22Rv1 (cell line): ENCODE measurements at regions not wholly inside any gene's neighbourhood (a gene's known extent, or its start where the extent isn't known, plus 50 kb on each side); places are given as distances from the start of the nearest gene placed in this dataset.

ENCODE experiments used
- CTCF ChIP-seq: fragments of 450-650 bp; IDR thresholded peaks from 2 replicates; pipeline ENCODE4 v1.5.1; 2017; ENCODE audit warnings: mild to moderate bottlenecking
- ZFX ChIP-seq: fragments of 450-650 bp; IDR thresholded peaks from 2 replicates; pipeline ENCODE4 v1.6.1; 2017; ENCODE audit warnings: antibody characterized with exemption, borderline replicate concordance

- TF ChIP-seq CTCF = no peak
- TF ChIP-seq ZFX = no peak
These were observed 149.3 kb upstream of the POU5F2 start for GRCh38 chr5:93890657-93891056.
